Type B pancreatic cell (in vitro differentiated cells): ENCODE measurements at regions not wholly inside any gene's neighbourhood (a gene's known extent, or its start where the extent isn't known, plus 50 kb on each side); places are given as distances from the start of the nearest gene placed in this dataset.

Experiments
- DNase-seq: peaks from one replicate; pipeline ENCODE4 v3.0.0; 2021; ENCODE audit warnings: mixed read lengths; ENCODE audit not compliant: unreplicated experiment; ENCODE audit errors: extremely low spot score
- H3K27ac Mint-ChIP-seq: 2 replicates; pipeline ENCODE4 v1.8.0; 2021; ENCODE audit warnings: mild to moderate bottlenecking, mixed read lengths
- H3K27me3 Mint-ChIP-seq: 2 replicates; pipeline ENCODE4 v1.8.0; 2021; ENCODE audit warnings: mixed read lengths
- H3K36me3 Mint-ChIP-seq: 2 replicates; pipeline ENCODE4 v1.8.0; 2021; ENCODE audit warnings: mixed read lengths
- H3K4me1 Mint-ChIP-seq: one replicate; pipeline ENCODE4 v1.8.0; 2021; ENCODE audit warnings: mixed read lengths; ENCODE audit not compliant: unreplicated experiment
- H3K4me3 Mint-ChIP-seq: 2 replicates; pipeline ENCODE4 v1.8.0; 2021; ENCODE audit warnings: mild to moderate bottlenecking, mixed read lengths
- H3K9me3 Mint-ChIP-seq: 2 replicates; pipeline ENCODE4 v1.8.0; 2021; ENCODE audit warnings: mixed read lengths
- CTCF ChIP-seq: fragments of 200-600 bp; sonication (generic); conservative IDR thresholded peaks from 2 replicates; pipeline ENCODE4 v1.5.0; 2021; ENCODE audit warnings: antibody characterized with exemption, mild to moderate bottlenecking

DNA sequence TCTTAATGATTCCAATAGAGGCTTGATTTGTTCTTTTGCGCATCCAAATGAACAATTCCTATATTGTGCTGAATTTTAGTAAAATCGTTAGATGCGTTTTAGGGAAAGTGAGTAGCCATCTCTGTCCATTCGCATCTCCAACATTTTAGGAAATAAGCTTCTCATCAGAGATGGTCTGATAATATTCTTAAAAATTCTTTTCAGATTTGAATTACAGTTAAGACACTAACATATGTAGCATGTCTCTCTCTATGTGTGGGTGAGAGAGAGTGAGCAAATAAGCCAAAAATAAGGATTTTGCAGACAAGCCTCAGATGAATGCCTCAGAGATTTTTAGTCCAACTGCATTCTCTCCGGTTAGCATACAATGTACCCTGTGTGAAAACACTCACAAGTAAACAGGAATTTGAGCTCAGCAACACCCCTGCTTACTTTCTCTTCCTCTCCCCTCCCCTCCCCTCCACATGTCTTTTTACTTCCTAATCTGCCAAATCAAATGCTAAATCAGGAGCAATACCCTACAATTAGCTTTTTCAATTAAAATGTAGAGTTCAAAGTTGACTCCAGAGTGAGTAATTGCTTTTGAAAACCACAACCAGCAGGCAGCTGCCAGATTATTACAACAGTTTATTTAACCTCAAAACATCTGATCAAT is 354.4 kb downstream of the CRPPA start:
- H3K4me3 Mint-ChIP-seq: no peak overlapping the region

GRCh38 chr7:16065939-16066338 is 355.4 kb downstream of the CRPPA start:
- peaks cover 14% of the 10 kb centered on the region for H3K4me1 Mint-ChIP-seq
- peaks cover 3% of the 10 kb centered on the region for H3K27me3 Mint-ChIP-seq
- H3K36me3 Mint-ChIP-seq: no peaks in the 10 kb centered on the region
- H3K27ac Mint-ChIP-seq: no peak overlapping the region
- DNase-seq: no peak
- no peak for TF ChIP-seq CTCF
- no peak overlapping the region for H3K4me3 Mint-ChIP-seq
- no peaks in the 10 kb centered on the region for H3K9me3 Mint-ChIP-seq

More for the DNA sequence above, 354.4 kb downstream of the CRPPA start:
- Mint-ChIP-seq H3K9me3 (no peaks in the 10 kb centered on the region), H3K27me3 (peaks cover 3% of the 10 kb centered on the region), H3K27ac (no peak overlapping the region), H3K4me1 (peaks cover 12% of the 10 kb centered on the region), H3K36me3 (no peaks in the 10 kb centered on the region)
- TF ChIP-seq CTCF: no peak
- no peak for DNase-seq

DNA sequence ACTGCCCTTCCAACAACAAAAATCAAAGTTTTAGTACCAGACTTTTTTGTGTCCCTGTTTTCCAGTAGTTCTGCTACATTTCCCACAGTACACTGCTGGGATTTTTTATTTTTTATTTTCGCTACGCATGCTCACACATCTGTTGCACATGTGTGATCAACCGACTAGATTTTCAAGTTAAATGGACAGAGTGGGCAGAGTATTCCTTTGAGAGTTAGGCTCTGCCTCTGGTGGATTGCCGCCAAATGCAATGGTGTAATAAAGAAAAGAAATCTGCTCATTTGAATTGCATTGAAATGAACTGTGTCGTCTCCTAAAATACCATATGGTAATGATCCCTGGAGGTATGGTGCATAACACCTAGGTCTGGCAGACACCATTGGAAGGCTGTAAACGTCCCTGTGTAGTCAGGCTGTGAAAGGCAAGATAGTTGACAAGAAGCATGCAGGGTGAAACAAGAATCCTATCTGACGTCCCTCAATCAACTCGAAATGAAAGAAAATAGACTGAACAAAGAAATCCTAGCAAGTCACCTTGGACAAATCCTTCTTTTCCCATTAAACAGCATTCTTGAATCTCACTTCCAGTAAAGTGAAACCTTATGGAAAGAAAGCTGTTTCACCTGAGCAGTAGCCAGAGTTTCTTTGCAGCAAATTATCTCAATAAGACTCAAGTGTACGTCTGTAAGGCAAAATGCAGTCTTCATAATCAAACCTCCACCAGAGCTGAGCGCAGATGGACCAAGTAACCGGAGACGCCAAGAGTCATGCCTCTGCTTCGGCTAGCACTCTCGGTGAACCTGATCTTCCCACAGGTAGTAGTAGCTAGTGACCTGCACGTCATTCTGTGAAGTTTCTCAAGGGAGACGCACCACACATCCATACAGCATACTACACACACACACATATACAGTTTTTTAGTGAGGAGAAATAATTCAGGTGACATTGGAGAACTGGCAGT is 357.3 kb downstream of the CRPPA start:
- Mint-ChIP-seq H3K36me3 (no peaks in the 10 kb centered on the region), H3K27ac (no peak overlapping the region), H3K4me3 (no peak overlapping the region), H3K27me3 (peaks cover 3% of the 10 kb centered on the region), H3K4me1 (peaks cover 15% of the 10 kb centered on the region), H3K9me3 (no peaks in the 10 kb centered on the region)
- no peak for TF ChIP-seq CTCF
- DNase-seq: no peak

- Mint-ChIP-seq H3K9me3 (no peaks in the 10 kb centered on the region), H3K36me3 (no peaks in the 10 kb centered on the region), H3K27me3 (peaks cover 3% of the 10 kb centered on the region), H3K4me1 (peaks cover 15% of the 10 kb centered on the region), H3K27ac (no peak overlapping the region), H3K4me3 (no peak overlapping the region)
- no peak for TF ChIP-seq CTCF
- no peak for DNase-seq
These were observed 358.1 kb downstream of the CRPPA start for GRCh38 chr7:16063221-16063620.

DNA sequence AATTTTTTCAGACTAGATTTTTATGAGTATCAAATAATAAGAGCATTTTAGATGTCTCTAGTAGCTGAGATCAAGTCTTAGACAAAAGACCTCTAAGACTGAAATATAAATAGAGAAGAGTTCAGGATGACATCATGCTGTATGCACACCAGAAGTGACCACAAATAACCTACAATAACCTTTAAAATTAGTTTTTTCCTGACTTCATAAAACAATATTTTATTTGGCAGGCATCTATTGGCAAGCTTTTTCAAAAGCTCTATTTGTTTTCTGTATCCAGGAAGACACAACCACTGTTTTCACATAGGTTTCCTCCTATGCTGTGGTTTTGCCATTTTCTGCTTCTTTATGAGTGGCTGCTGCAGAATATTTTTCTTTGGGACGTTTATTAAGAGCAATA is 359.1 kb downstream of the CRPPA start:
- Mint-ChIP-seq H3K9me3 (no peaks in the 10 kb centered on the region), H3K4me3 (no peak overlapping the region), H3K36me3 (no peaks in the 10 kb centered on the region), H3K4me1 (peaks cover 14% of the 10 kb centered on the region), H3K27me3 (peaks cover 3% of the 10 kb centered on the region), H3K27ac (no peak overlapping the region)
- DNase-seq: no peak
- no peak for TF ChIP-seq CTCF
